SH-SY5Y (cell line): ENCODE measurements at regions not wholly inside any gene's neighbourhood (a gene's known extent, or its start where the extent isn't known, plus 50 kb on each side); places are given as distances from the start of the nearest gene placed in this dataset.

Experiments
- GATA2 ChIP-seq: IDR thresholded peaks from 2 replicates; pipeline ENCODE4 v1.6.1; 2011; ENCODE audit warnings: mild to moderate bottlenecking, low read depth, low read length
- GATA3 ChIP-seq: IDR thresholded peaks from 2 replicates; pipeline ENCODE4 v1.6.1; 2011; ENCODE audit warnings: low read depth, mild to moderate bottlenecking, low read length, moderate library complexity

DNA sequence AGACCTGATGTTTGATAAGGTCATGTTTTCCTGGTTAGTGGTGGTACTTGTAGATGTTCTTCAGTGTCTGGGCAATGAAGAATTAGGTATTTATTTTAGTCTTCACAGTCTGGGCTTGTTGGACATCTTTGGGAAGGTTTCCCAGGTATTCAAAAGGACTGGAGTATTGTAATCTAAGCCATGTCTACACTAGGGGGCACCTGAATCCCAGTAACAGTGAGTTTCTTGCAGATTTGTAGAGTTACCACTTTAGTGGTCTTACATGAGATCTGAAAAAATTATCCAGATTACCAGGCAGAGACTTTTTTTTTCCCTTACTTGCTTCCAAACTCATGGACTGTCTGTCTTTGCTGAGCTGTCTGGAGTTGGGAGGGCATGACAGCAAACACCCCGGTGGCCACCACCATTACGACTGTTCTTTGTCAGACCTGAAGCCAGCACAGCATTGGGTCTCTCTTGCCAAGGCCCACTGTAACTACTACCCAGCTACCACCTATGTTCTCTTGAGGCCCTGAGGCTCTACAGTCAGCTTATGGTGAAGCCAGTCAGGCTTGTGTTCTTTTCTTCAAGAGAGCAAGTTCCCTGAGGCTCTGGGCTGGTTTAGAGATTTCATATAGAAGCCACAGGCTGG lies 820.7 kb upstream of the FBXO33 start:
- TF ChIP-seq GATA3 (no peak), GATA2 (no peak)

DNA sequence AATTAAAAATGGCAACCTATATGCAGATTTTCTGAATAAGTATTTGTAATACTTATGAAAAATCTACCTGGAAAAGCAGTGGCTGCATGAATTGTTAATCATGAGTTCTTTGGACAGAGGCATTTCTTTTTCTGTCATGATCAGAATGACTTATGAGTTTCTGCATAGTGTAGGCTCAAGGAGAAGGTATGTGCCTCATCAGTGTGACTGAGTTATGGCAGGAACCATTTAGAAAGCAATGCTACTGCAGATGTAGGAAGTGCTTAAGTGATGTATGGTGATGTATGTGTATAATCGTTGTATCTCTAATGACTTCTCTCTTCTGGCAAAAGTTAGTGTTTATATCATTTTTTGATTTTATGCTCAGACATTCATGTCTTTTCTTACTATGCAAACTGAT lies 816.4 kb upstream of the FBXO33 start:
- TF ChIP-seq GATA2: no peak
- no peak for TF ChIP-seq GATA3

GRCh38 chr14:40240245-40240859 lies 808.1 kb upstream of the FBXO33 start:
- no peak for TF ChIP-seq GATA2
- no peak for TF ChIP-seq GATA3

GRCh38 chr14:40232302-40232701 lies 800.1 kb upstream of the FBXO33 start:
- TF ChIP-seq GATA2 (no peak), GATA3 (no peak)

DNA sequence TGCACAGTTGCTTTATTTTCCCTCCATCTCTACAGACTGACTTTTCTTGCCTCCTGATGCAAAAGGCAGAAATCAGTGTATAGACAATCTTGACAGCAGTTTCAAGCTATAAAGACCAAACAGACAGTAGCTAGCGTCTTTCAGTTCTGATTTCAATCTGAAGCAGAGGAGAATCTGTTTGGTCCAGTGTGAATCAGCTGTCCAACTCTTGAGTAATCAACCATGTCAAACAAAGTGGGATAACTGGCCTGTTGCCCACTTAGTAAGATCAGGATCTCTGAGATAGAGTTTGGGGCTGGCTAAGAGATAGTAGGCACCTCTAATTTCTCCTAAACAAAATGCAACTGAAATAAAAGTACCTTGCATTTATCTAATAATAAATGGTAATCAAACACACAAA lies 797.4 kb upstream of the FBXO33 start:
- TF ChIP-seq GATA2 (no peak), GATA3 (no peak)

- no peak for TF ChIP-seq GATA3
- no peak for TF ChIP-seq GATA2
These were observed 790.8 kb upstream of the FBXO33 start for GRCh38 chr14:40222996-40223395.

- TF ChIP-seq GATA3 (no peak), GATA2 (no peak)
These were observed 789.2 kb upstream of the FBXO33 start for GRCh38 chr14:40221428-40221827.

GRCh38 chr14:40219032-40219431 lies 786.8 kb upstream of the FBXO33 start:
- TF ChIP-seq GATA2: no peak
- TF ChIP-seq GATA3: no peak

GRCh38 chr14:40218282-40218941 lies 786.2 kb upstream of the FBXO33 start:
- TF ChIP-seq GATA3 (no peak), GATA2 (no peak)

DNA sequence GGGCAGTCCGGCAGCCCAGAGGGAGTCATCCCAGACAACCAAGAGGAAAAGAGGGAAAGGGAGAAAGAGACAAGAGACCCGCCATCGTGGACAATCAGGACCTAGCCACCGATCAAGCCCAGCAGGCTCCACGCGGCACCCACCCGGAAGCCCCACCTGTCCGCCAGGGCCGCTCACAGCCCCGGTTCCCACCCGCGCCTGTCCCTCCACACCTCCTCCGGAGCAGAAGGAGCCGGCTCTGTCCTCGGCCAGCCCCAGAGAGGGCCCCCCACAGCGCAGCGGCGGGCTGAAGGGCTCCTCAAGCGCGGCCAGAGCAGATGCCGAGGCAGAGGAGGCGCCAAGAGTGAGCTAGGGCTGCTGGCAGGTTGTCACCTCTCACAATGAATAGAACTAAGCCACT lies 784.7 kb upstream of the FBXO33 start:
- TF ChIP-seq GATA3: no peak

DNA sequence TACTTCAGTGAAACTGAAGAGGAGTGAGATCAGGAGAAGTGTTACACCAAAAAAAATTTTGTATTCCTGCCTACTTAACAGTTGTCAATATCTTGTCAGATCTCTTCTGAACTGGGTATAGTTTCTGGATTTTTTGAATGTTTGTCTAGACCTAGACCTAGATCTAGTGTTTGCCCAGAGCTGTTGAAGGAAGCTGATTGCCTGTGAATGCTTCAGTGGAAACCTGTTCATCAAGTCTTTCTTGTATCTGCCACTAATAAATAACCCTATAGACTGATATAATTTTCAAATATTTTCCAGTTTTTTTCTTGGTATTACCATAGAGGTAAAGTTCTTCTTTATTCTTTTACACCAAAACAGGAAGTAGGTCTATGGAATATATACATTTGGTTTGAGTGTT lies 781.5 kb upstream of the FBXO33 start:
- no peak for TF ChIP-seq GATA3
- no peak for TF ChIP-seq GATA2

GRCh38 chr14:40204441-40205175 lies 772.4 kb upstream of the FBXO33 start:
- TF ChIP-seq GATA2 (no peak), GATA3 (no peak)

GRCh38 chr14:40199101-40199500 lies 766.9 kb upstream of the FBXO33 start:
- TF ChIP-seq GATA3 (no peak), GATA2 (no peak)

- no peak for TF ChIP-seq GATA2
- no peak for TF ChIP-seq GATA3
These were observed 765.1 kb upstream of the FBXO33 start for GRCh38 chr14:40197344-40197743.
